DLD1 (cell line): ENCODE measurements at regions not wholly inside any gene's neighbourhood (a gene's known extent, or its start where the extent isn't known, plus 50 kb on each side); places are given as distances from the start of the nearest gene placed in this dataset.
"Not testable (repeated sequence)": the region's sequence is repeated elsewhere in the genome, so short reads cannot be mapped to it uniquely, and the experiment has no call there.

Source experiments
- in situ Hi-C: cut with HindIII; loops from 2 replicates; pipeline ENCODE4 v1.10.0; 2017; ENCODE audit warnings: low sequenced_read_pairs

DNA sequence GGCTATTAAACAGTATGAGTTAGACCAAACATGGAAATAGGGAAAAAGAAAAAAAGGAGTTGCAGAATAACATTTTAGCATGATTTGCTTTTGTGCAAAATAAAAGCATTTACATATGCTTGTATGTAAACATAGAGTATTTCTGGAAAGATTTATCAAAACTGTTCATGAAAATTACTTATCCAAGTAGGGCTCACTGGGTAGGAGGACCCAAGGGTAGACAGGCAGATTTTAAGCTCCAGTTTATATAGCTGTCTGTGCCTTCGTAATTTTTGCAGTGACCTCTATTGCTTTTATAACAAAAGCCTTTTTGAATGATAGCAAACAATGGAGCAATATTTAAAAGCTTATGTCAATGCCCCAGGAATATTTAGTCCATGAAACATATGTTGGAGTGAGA, 228.8 kb upstream of the IRF2BP2 start:
- in situ Hi-C loops, result loop anchor here (10.0 kb wide), 3 partner anchors 104 to 236 kb away; no protein-coding TSS in a partner anchor

GRCh38 chr1:234838182-234838581, 228.2 kb upstream of the IRF2BP2 start:
- in situ Hi-C loops, result loop anchor here (10.0 kb wide), 3 partner anchors 103 to 237 kb away; no protein-coding TSS in a partner anchor

- in situ Hi-C loops, result loop anchor here (10.0 kb wide), 3 partner anchors 103 to 237 kb away; no protein-coding TSS in a partner anchor
Observed at GRCh38 chr1:234837713-234838112, 227.7 kb upstream of the IRF2BP2 start.

GRCh38 chr1:234836776-234837357, 226.9 kb upstream of the IRF2BP2 start:
- in situ Hi-C loops, result loop anchor here (10.0 kb wide), 3 partner anchors 102 to 238 kb away; no protein-coding TSS in a partner anchor

GRCh38 chr1:234836045-234836681, 226.2 kb upstream of the IRF2BP2 start:
- in situ Hi-C loops, result loop anchor here (10.0 kb wide), 3 partner anchors 101 to 239 kb away; no protein-coding TSS in a partner anchor

DNA sequence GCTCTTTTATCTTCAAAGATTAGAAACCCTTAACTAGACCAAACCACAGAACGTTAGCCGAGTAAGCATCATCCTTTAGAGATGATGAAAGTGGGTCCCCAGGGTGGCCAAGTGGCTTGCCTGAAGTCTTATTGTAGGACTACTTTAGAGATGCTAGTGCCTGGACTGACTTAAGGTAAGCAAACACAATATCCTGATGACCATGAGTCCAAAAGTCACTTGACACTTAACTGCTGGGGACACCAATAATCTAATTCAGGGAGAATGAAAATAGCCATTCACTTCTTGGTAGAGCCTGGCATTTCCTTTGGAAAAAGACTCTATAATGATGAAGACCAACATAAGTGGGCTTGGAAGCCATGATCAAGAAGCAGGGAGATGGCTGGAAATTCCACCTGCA, 225.3 kb upstream of the IRF2BP2 start:
- in situ Hi-C loops, result loop anchor here (10.0 kb wide), 3 partner anchors 100 to 240 kb away; no protein-coding TSS in a partner anchor

DNA sequence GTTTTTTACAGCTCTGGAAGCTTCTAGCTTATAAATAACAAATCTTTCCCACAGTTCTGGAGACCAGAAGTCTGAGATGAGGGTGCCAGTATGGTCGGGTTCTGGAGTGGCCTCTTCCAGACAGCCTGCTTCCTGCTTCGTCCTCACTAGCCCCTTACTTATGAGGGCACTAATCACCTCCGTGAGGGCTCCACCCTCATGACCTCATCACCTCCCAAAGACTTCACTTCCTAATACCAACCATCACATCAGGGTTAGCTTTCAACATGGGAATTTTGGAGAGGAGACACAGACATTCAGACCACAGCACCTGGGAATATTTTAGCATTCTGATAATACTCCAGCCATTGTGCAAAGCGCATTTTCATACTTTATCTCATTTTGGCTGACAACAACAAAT, 223.7 kb upstream of the IRF2BP2 start:
- in situ Hi-C loops, result loop anchor here (10.0 kb wide), 3 partner anchors 99 to 241 kb away; no protein-coding TSS in a partner anchor

DNA sequence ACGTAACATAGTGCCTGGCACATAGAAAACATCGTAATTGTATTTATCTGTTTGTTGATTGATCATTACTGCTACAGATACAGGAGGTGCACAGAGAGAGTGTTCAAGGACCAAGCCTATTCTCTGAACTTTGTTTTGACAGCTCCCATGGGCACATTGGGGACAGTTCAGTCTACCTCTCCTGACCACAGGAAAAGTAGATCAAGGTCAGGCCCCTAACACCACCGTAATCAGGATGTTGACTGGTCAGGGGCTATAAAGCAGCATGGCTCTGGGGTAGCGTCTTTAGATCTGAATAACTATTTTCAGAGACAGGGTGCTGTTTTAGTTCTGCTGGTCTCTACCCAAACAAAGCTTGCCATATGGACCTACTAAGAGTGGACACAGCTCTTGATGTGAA, 223.1 kb upstream of the IRF2BP2 start:
- in situ Hi-C loops, result loop anchor here (10.0 kb wide), 3 partner anchors 98 to 242 kb away; no protein-coding TSS in a partner anchor

GRCh38 chr1:234827656-234828055, 217.7 kb upstream of the IRF2BP2 start:
- in situ Hi-C loops, result no loop called here

GRCh38 chr1:234827181-234827580, 217.2 kb upstream of the IRF2BP2 start:
- in situ Hi-C loops, result no loop called here

GRCh38 chr1:234826352-234826751, 216.4 kb upstream of the IRF2BP2 start:
- in situ Hi-C loops, result no loop called here

- in situ Hi-C loops, result no loop called here
Observed at GRCh38 chr1:234825498-234826165, 215.7 kb upstream of the IRF2BP2 start.

- in situ Hi-C loops, result not testable (repeated sequence)
Observed at GRCh38 chr1:234824836-234825235, 214.9 kb upstream of the IRF2BP2 start.

- in situ Hi-C loops, result no loop called here
Observed at GRCh38 chr1:234823191-234824176, 213.5 kb upstream of the IRF2BP2 start.

- in situ Hi-C loops, result no loop called here
Observed at GRCh38 chr1:234821840-234822239, 211.9 kb upstream of the IRF2BP2 start.

DNA sequence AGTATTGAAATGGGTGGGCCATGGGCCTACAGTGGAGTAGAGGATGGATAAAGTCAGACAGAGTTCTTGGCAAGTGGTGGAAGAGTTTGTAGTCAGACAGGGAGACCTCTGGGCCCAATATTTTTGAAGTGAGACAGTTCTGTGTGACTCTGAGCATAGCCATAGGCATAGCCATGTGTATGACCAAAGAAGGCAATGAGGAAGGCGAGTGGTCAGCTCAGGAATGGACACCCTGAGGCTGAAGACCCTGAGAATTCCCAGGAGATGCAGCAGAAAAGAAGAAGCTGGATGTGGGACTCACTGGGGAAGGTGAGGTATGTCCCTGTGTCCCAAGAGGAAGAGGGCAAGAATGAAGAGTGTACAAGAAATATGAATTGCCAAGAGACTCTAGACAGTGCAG, 210.6 kb upstream of the IRF2BP2 start:
- in situ Hi-C loops, result no loop called here

GRCh38 chr1:234819845-234820244, 209.9 kb upstream of the IRF2BP2 start:
- in situ Hi-C loops, result not testable (repeated sequence)

DNA sequence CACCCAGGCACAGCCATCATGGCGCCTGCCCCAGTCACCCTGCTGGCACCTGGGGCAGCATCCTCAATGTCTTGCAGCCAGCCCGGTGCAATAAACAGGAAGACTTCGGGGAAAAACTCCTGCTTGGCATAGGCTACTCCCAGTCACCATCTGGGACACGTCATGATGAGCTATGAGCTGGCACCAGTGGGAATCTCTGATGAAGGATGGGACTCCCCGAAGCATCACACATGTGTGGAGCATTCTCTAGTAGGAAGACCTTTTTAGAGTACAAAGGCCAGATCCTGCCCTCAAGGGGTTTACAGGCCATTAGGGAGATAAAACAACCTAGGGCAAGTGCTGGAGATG, 208.0 kb upstream of the IRF2BP2 start:
- in situ Hi-C loops, result not testable (repeated sequence)

GRCh38 chr1:234817313-234818039, 207.5 kb upstream of the IRF2BP2 start:
- in situ Hi-C loops, result not testable (repeated sequence)

- in situ Hi-C loops, result not testable (repeated sequence)
Observed at GRCh38 chr1:234816864-234817263, 206.9 kb upstream of the IRF2BP2 start.
